Suprapubic skin (tissue), 4 donors: ENCODE measurements at regions not wholly inside any gene's neighbourhood (a gene's known extent, or its start where the extent isn't known, plus 50 kb on each side); places are given as distances from the start of the nearest gene placed in this dataset.

ENCODE experiments used
- DNase-seq, 2 donors: peaks; one replicate each; pipeline ENCODE4 v3.0.0-alpha.2; 2019; ENCODE audit warnings: low spot score in 2 of 2
- H3K27ac ChIP-seq: fragments of 200-600 bp; sonication (generic); one replicate; pipeline ENCODE4 v1.5.1; 2019
- H3K27me3 ChIP-seq: fragments of 200-600 bp; sonication (generic); one replicate; pipeline ENCODE4 v1.5.1; 2019
- H3K36me3 ChIP-seq: fragments of 200-600 bp; sonication (generic); one replicate; pipeline ENCODE4 v1.5.1; 2019
- H3K4me1 ChIP-seq: fragments of 200-600 bp; sonication (generic); one replicate; pipeline ENCODE4 v1.5.1; 2019
- H3K4me3 ChIP-seq: fragments of 200-600 bp; sonication (generic); one replicate; pipeline ENCODE4 v1.5.1; 2019; ENCODE audit warnings: mild to moderate bottlenecking
- H3K9me3 ChIP-seq: fragments of 200-600 bp; sonication (generic); one replicate; pipeline ENCODE4 v1.5.1; 2019
- CTCF ChIP-seq, 2 donors: fragments of 200-600 bp in 1 of 2; fragments of 450-650 bp in 1 of 2; sonication (generic) in 1 of 2; IDR thresholded peaks; one replicate each; pipeline ENCODE4 v1.5.1; 2016 to 2019; ENCODE audit warnings: antibody characterized with exemption in 2 of 2, mild to moderate bottlenecking in 1 of 2, moderate library complexity in 1 of 2
- EP300 ChIP-seq: sonication (generic); formaldehyde crosslinking; IDR thresholded peaks from one replicate; pipeline ENCODE4 v1.6.1; 2017; ENCODE audit warnings: antibody characterized with exemption
- POLR2A ChIP-seq, 2 donors: fragments of 450-650 bp; IDR thresholded peaks; one replicate each; pipeline ENCODE4 v1.6.1; 2017; ENCODE audit warnings: antibody characterized with exemption in 2 of 2, mild to moderate bottlenecking in 2 of 2, moderate library complexity in 2 of 2
- POLR2AphosphoS5 ChIP-seq, 3 donors: sonication (generic); formaldehyde crosslinking; IDR thresholded peaks; one replicate each; pipeline ENCODE4 v1.6.1; 2017; ENCODE audit warnings: antibody characterized with exemption in 3 of 3
- whole genome bisulfite sequencing: methylation state at CpG from one replicate; pipeline ENCODE4 v1.1.5; 2018; 5-methylcytosine and 5-hydroxymethylcytosine counted together

GRCh38 chr10:10551596-10552301 lies 465.9 kb upstream of the CELF2 start:
- Histone ChIP-seq H3K36me3 (no peaks in the 10 kb centered on the region), H3K4me3 (no peak overlapping the region), H3K4me1 (no peaks in the 10 kb centered on the region), H3K9me3 (no peaks in the 10 kb centered on the region), H3K27ac (no peak overlapping the region), H3K27me3 (no peaks in the 10 kb centered on the region)
- 85% methylated on average over 10 of the region's 10 CpGs for WGBS
- TF ChIP-seq CTCF (IDR thresholded peaks at IDR 0.05) (no peak), POLR2A (IDR thresholded peaks at IDR 0.05) (no peak), POLR2AphosphoS5 (IDR thresholded peaks at IDR 0.05) (no peak), EP300 (no peak)
- DNase-seq = no peak

- Histone ChIP-seq H3K4me1 (no peaks in the 10 kb centered on the region), H3K27me3 (no peaks in the 10 kb centered on the region), H3K36me3 (no peaks in the 10 kb centered on the region), H3K27ac (no peak overlapping the region), H3K9me3 (no peaks in the 10 kb centered on the region), H3K4me3 (no peak overlapping the region)
- no peak for DNase-seq
- WGBS = 75% methylated on average over 3 of the region's 3 CpGs
- TF ChIP-seq POLR2A (IDR thresholded peaks at IDR 0.05) (no peak), EP300 (no peak), CTCF (IDR thresholded peaks at IDR 0.05) (no peak), POLR2AphosphoS5 (IDR thresholded peaks at IDR 0.05) (no peak)
Observed at GRCh38 chr10:10552948-10553347, 464.7 kb upstream of the CELF2 start.

GRCh38 chr10:10564081-10564794 lies 453.4 kb upstream of the CELF2 start:
- no peak overlapping the region for H3K4me3 ChIP-seq
- no peaks in the 10 kb centered on the region for H3K36me3 ChIP-seq
- WGBS = 45% methylated on average over 10 of the region's 10 CpGs
- H3K9me3 ChIP-seq = no peaks in the 10 kb centered on the region
- DNase-seq = peak; percentile 80 to 82
- no peaks in the 10 kb centered on the region for H3K27me3 ChIP-seq
- H3K27ac ChIP-seq = peak overlapping the region; percentile 55
- TF ChIP-seq POLR2A (IDR thresholded peaks at IDR 0.05) (no peak), POLR2AphosphoS5 (IDR thresholded peaks at IDR 0.05) (peak in 2 of 3 donors; percentile 26 to 85), EP300 (no peak)
- no peaks in the 10 kb centered on the region for H3K4me1 ChIP-seq

- Histone ChIP-seq H3K9me3 (no peaks in the 10 kb centered on the region), H3K4me1 (no peaks in the 10 kb centered on the region), H3K27me3 (no peaks in the 10 kb centered on the region), H3K4me3 (no peak overlapping the region), H3K36me3 (no peaks in the 10 kb centered on the region), H3K27ac (no peak overlapping the region)
- DNase-seq = no peak
- TF ChIP-seq POLR2A (IDR thresholded peaks at IDR 0.05) (no peak), POLR2AphosphoS5 (IDR thresholded peaks at IDR 0.05) (no peak), CTCF (IDR thresholded peaks at IDR 0.05) (no peak), EP300 (no peak)
- 90% methylated on average over 1 of the region's 1 CpG for WGBS
Observed at GRCh38 chr10:10576937-10577336, 440.7 kb upstream of the CELF2 start.

GRCh38 chr10:10579709-10580108 lies 438.0 kb upstream of the CELF2 start:
- no peak overlapping the region for H3K27ac ChIP-seq
- TF ChIP-seq CTCF (IDR thresholded peaks at IDR 0.05) = no peak
- TF ChIP-seq POLR2AphosphoS5 (IDR thresholded peaks at IDR 0.05) = no peak
- TF ChIP-seq POLR2A (IDR thresholded peaks at IDR 0.05) = no peak
- TF ChIP-seq EP300 = no peak
- H3K9me3 ChIP-seq = no peaks in the 10 kb centered on the region
- H3K4me3 ChIP-seq = no peak overlapping the region
- DNase-seq = no peak
- no peaks in the 10 kb centered on the region for H3K36me3 ChIP-seq
- WGBS = 58% methylated on average over 1 of the region's 1 CpG
- H3K4me1 ChIP-seq = no peaks in the 10 kb centered on the region
- no peaks in the 10 kb centered on the region for H3K27me3 ChIP-seq
